ENCODE measurements at regions not wholly inside any gene's neighbourhood (a gene's known extent, or its start where the extent isn't known, plus 50 kb on each side); places are given as distances from the start of the nearest gene placed in this dataset.

- Mint-ChIP-seq H3K4me3 (ENCODE audit: low read depth) (no peak overlapping the region), H3K4me1 (ENCODE audit: low read depth) (peaks cover under 1% of the 10 kb centered on the region), H3K9me3 (ENCODE audit: low read depth) (peaks cover 7% of the 10 kb centered on the region), H3K27me3 (no peaks in the 10 kb centered on the region), H3K36me3 (ENCODE audit: insufficient read depth) (peaks cover 1% of the 10 kb centered on the region), H3K27ac (no peak overlapping the region)
- no peak for TF ChIP-seq CTCF (IDR thresholded peaks at IDR 0.05; ENCODE audit: unreplicated experiment)
- DNase-seq (ENCODE audit: low spot score, unreplicated experiment): no peak
These were observed 56.6 kb upstream of the TLK1 start for GRCh38 chr2:171217330-171217729.

GRCh38 chr2:171216631-171217030, 55.9 kb upstream of the TLK1 start:
- no peak for DNase-seq (ENCODE audit: low spot score, unreplicated experiment)
- no peaks in the 10 kb centered on the region for H3K27me3 Mint-ChIP-seq
- no peak overlapping the region for H3K4me3 Mint-ChIP-seq (ENCODE audit: low read depth)
- H3K27ac Mint-ChIP-seq: no peak overlapping the region
- peaks cover 2% of the 10 kb centered on the region for H3K4me1 Mint-ChIP-seq (ENCODE audit: low read depth)
- peaks cover 1% of the 10 kb centered on the region for H3K36me3 Mint-ChIP-seq (ENCODE audit: insufficient read depth)
- TF ChIP-seq CTCF (IDR thresholded peaks at IDR 0.05; ENCODE audit: unreplicated experiment): no peak
- H3K9me3 Mint-ChIP-seq (ENCODE audit: low read depth): peaks cover 7% of the 10 kb centered on the region

- no peak overlapping the region for H3K4me3 Mint-ChIP-seq (ENCODE audit: low read depth)
- H3K36me3 Mint-ChIP-seq (ENCODE audit: insufficient read depth): no peaks in the 10 kb centered on the region
- TF ChIP-seq CTCF (IDR thresholded peaks at IDR 0.05; ENCODE audit: unreplicated experiment): no peak
- peaks cover 2% of the 10 kb centered on the region for H3K4me1 Mint-ChIP-seq (ENCODE audit: low read depth)
- DNase-seq (ENCODE audit: low spot score, unreplicated experiment): no peak
- H3K27me3 Mint-ChIP-seq: no peaks in the 10 kb centered on the region
- no peak overlapping the region for H3K27ac Mint-ChIP-seq
- H3K9me3 Mint-ChIP-seq (ENCODE audit: low read depth): peaks cover 7% of the 10 kb centered on the region
These were observed 53.4 kb upstream of the TLK1 start for GRCh38 chr2:171214093-171214492.

- H3K4me1 Mint-ChIP-seq (ENCODE audit: low read depth): peaks cover 5% of the 10 kb centered on the region
- H3K27ac Mint-ChIP-seq: no peak overlapping the region
These were observed 50.3 kb upstream of the TLK1 start for GRCh38 chr2:171210864-171211431.

More at GRCh38 chr2:171210864-171211431, 50.3 kb upstream of the TLK1 start:
- Mint-ChIP-seq H3K9me3 (ENCODE audit: low read depth) (peaks cover 3% of the 10 kb centered on the region), H3K4me3 (ENCODE audit: low read depth) (no peak overlapping the region), H3K36me3 (ENCODE audit: insufficient read depth) (no peaks in the 10 kb centered on the region), H3K27me3 (no peaks in the 10 kb centered on the region)
- TF ChIP-seq CTCF (IDR thresholded peaks at IDR 0.05; ENCODE audit: unreplicated experiment): no peak
- no peak for DNase-seq (ENCODE audit: low spot score, unreplicated experiment)

Measured in progenitor cell of endocrine pancreas (in vitro differentiated cells).